ENCODE measurements at regions not wholly inside any gene's neighbourhood (a gene's known extent, or its start where the extent isn't known, plus 50 kb on each side); places are given as distances from the start of the nearest gene placed in this dataset.
A peak's percentile ranks its signal among the peaks of the same experiment; 100 is the strongest.

GRCh38 chr1:206411321-206411720, 59.0 kb upstream of the IKBKE start:
- no peak for DNase-seq
- no peaks in the 10 kb centered on the region for H4K20me1 ChIP-seq (ENCODE audit: insufficient read depth)
- H3K9me2 ChIP-seq (ENCODE audit: insufficient read depth), result no peaks in the 10 kb centered on the region
- no peaks in the 10 kb centered on the region for H3K9me3 ChIP-seq (ENCODE audit: insufficient read depth, low read depth)
- BruUV-seq (replicated peaks), result no TSS peak
- H3K27me3 ChIP-seq (ENCODE audit: insufficient read depth, low read depth), result no peaks in the 10 kb centered on the region
- H3K27ac ChIP-seq, result no peak overlapping the region
- H3K4me2 ChIP-seq, result no peak overlapping the region
- intact Hi-C loops (cut with micrococcal nuclease; ENCODE audit: unreplicated experiment), result no loop called here
- ChIA-PET CTCF (no interaction called here), POLR2A (ENCODE audit: unreplicated experiment) (no interaction called here)
- no peak overlapping the region for H3K4me3 ChIP-seq
- no peak overlapping the region for H2AFZ ChIP-seq
- no peaks in the 10 kb centered on the region for H3K79me2 ChIP-seq (ENCODE audit: low read depth)
- no peaks in the 10 kb centered on the region; the same call in 1 of the 2 replicates for H3F3A ChIP-seq (ENCODE audit: insufficient read depth, low read depth)
- no peaks in the 10 kb centered on the region for H3K4me1 ChIP-seq (replicated peaks; ENCODE audit: insufficient read depth)
- peaks cover 14% of the 10 kb centered on the region for H3K36me3 ChIP-seq (ENCODE audit: low read depth)
- TF ChIP-seq, protein P1, sequence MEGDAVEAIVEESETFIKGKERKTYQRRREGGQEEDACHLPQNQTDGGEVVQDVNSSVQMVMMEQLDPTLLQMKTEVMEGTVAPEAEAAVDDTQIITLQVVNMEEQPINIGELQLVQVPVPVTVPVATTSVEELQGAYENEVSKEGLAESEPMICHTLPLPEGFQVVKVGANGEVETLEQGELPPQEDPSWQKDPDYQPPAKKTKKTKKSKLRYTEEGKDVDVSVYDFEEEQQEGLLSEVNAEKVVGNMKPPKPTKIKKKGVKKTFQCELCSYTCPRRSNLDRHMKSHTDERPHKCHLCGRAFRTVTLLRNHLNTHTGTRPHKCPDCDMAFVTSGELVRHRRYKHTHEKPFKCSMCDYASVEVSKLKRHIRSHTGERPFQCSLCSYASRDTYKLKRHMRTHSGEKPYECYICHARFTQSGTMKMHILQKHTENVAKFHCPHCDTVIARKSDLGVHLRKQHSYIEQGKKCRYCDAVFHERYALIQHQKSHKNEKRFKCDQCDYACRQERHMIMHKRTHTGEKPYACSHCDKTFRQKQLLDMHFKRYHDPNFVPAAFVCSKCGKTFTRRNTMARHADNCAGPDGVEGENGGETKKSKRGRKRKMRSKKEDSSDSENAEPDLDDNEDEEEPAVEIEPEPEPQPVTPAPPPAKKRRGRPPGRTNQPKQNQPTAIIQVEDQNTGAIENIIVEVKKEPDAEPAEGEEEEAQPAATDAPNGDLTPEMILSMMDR (conservative IDR thresholded peaks at IDR 0.05), result no peak
- no peak for TF ChIP-seq EZH2 (IDR thresholded peaks at IDR 0.05; ENCODE audit: low read depth)

DNA sequence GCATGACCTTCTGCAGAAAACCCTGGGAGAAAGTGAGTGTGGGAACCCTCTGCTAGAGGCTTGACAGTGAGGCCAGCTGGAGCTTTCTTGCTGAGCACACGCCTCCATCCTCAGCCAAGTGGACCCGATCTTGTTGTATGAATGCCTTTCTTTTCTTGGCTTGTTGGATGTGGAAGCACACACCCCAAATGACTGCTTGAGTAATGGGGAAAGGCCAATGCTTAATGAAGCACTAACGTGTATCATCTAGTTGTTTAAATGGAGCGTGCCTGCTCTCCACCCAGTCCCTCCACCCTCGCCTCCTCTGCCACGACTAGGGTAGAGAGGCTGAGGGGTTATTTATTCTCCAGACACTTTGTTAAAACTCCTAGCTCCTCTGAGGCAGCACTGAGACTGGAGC, 54.3 kb upstream of the IKBKE start:
- H3K27ac ChIP-seq, result no peak overlapping the region
- H3K79me2 ChIP-seq (ENCODE audit: low read depth), result 0 out of 2 replicates have a peak, but pooled peaks cover 4% of the 10 kb centered on the region
- H4K20me1 ChIP-seq (ENCODE audit: insufficient read depth), result no peaks in the 10 kb centered on the region
- peaks cover 29% of the 10 kb centered on the region for H3K36me3 ChIP-seq (ENCODE audit: low read depth)
- no peak overlapping the region for H3K4me2 ChIP-seq
- H3K9me3 ChIP-seq (ENCODE audit: insufficient read depth, low read depth), result no peaks in the 10 kb centered on the region
- no peak for DNase-seq
- no peaks in the 10 kb centered on the region for H3K9me2 ChIP-seq (ENCODE audit: insufficient read depth)
- peaks cover 32% of the 10 kb centered on the region for H3K4me1 ChIP-seq (replicated peaks; ENCODE audit: insufficient read depth)
- TF ChIP-seq EZH2 (IDR thresholded peaks at IDR 0.05; ENCODE audit: low read depth), result no peak
- TF ChIP-seq, protein P1 (conservative IDR thresholded peaks at IDR 0.05), result no peak
- no TSS peak for BruUV-seq (replicated peaks)
- ChIA-PET POLR2A (ENCODE audit: unreplicated experiment) (interaction anchor here (0.6 kb wide), 1 partner anchor 269 kb away, joined by 3 read pairs; the partner anchor contains the start of gene MAPKAPK2), CTCF (no interaction called here)
- H3F3A ChIP-seq (ENCODE audit: insufficient read depth, low read depth), result peaks cover 18% of the 10 kb centered on the region; the same call in 1 of the 2 replicates
- H3K27me3 ChIP-seq (ENCODE audit: insufficient read depth, low read depth), result no peaks in the 10 kb centered on the region
- no peak overlapping the region for H3K4me3 ChIP-seq
- intact Hi-C loops (cut with micrococcal nuclease; ENCODE audit: unreplicated experiment), result no loop called here
- no peak overlapping the region for H2AFZ ChIP-seq

- TF ChIP-seq EZH2 (IDR thresholded peaks at IDR 0.05; ENCODE audit: low read depth), result no peak
- TF ChIP-seq, protein P1 (conservative IDR thresholded peaks at IDR 0.05), result no peak
- peaks cover 41% of the 10 kb centered on the region for H3K4me1 ChIP-seq (replicated peaks; ENCODE audit: insufficient read depth)
- no peaks in the 10 kb centered on the region for H3K9me2 ChIP-seq (ENCODE audit: insufficient read depth)
- peaks cover 28% of the 10 kb centered on the region for H3K36me3 ChIP-seq (ENCODE audit: low read depth)
- no peaks in the 10 kb centered on the region for H3K27me3 ChIP-seq (ENCODE audit: insufficient read depth, low read depth)
- H3K9me3 ChIP-seq (ENCODE audit: insufficient read depth, low read depth), result no peaks in the 10 kb centered on the region
- peak overlapping the region; percentile 75 for H3K4me2 ChIP-seq
- H3K4me3 ChIP-seq, result no peak overlapping the region
- BruUV-seq (replicated peaks), result no TSS peak
- ChIA-PET CTCF (no interaction called here), POLR2A (ENCODE audit: unreplicated experiment) (no interaction called here)
- peaks cover 18% of the 10 kb centered on the region; the same call in 1 of the 2 replicates for H3F3A ChIP-seq (ENCODE audit: insufficient read depth, low read depth)
- no peaks in the 10 kb centered on the region for H4K20me1 ChIP-seq (ENCODE audit: insufficient read depth)
- intact Hi-C loops (cut with micrococcal nuclease; ENCODE audit: unreplicated experiment), result no loop called here
- 0 out of 2 replicates have a peak, but pooled peaks cover 4% of the 10 kb centered on the region for H3K79me2 ChIP-seq (ENCODE audit: low read depth)
- H2AFZ ChIP-seq, result no peak overlapping the region
- peak overlapping the region; percentile 97 for H3K27ac ChIP-seq
- DNase-seq, result no peak
These were observed 52.3 kb upstream of the IKBKE start for GRCh38 chr1:206417774-206418614.

All from PC-9 (cell line).